ENCODE measurements at regions not wholly inside any gene's neighbourhood (a gene's known extent, or its start where the extent isn't known, plus 50 kb on each side); places are given as distances from the start of the nearest gene placed in this dataset.

DNA sequence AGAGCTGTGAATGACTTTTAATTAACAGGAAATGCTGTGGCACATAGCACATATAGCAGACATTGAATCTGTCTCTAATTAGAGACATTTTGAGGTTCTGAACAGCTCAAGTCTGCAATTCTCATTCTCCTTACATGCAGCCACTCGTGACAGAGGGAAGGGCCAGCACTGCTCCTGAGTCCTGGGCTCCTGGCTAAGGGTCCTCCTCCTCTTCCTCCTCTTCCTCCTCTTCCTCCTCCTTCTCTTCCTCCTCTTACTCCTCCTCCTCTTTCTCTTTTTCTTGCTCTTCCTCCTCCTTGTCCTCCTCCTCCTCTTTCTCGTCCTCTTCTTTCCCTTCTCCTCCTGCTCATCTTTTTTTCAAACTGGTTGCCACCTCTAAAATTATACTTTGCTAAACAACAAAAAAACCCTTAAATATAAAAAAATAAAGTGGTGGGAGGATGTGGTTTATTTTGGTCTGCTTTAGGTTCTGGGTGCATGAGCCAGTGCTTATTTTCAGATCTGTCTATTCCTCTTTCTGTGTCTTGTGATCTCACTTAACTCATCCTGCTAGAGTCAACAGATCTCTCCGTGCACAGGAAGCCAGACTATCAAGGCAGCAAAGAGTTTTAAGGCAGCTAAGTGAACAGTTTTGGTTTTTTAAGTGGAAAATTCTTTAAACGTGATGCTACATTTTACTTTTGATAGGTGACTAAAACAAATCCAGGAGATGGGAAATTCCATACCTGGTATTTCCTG is 159.3 kb downstream of the CD83 start:
- no peak for TF ChIP-seq POLR2A (IDR thresholded peaks at IDR 0.05; ENCODE audit: low read depth)
- TF ChIP-seq, protein P1, sequence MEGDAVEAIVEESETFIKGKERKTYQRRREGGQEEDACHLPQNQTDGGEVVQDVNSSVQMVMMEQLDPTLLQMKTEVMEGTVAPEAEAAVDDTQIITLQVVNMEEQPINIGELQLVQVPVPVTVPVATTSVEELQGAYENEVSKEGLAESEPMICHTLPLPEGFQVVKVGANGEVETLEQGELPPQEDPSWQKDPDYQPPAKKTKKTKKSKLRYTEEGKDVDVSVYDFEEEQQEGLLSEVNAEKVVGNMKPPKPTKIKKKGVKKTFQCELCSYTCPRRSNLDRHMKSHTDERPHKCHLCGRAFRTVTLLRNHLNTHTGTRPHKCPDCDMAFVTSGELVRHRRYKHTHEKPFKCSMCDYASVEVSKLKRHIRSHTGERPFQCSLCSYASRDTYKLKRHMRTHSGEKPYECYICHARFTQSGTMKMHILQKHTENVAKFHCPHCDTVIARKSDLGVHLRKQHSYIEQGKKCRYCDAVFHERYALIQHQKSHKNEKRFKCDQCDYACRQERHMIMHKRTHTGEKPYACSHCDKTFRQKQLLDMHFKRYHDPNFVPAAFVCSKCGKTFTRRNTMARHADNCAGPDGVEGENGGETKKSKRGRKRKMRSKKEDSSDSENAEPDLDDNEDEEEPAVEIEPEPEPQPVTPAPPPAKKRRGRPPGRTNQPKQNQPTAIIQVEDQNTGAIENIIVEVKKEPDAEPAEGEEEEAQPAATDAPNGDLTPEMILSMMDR (IDR thresholded peaks at IDR 0.05): no peak
- TF ChIP-seq POLR2AphosphoS5 (IDR thresholded peaks at IDR 0.05): no peak
- TF ChIP-seq EP300 (IDR thresholded peaks at IDR 0.05): no peak
